Upper lobe of left lung (tissue), 6 donors: ENCODE measurements at regions not wholly inside any gene's neighbourhood (a gene's known extent, or its start where the extent isn't known, plus 50 kb on each side); places are given as distances from the start of the nearest gene placed in this dataset.

ENCODE experiments used
- ATAC-seq, 2 donors: fragments of 200-7000 bp; cut with Tn5 transposase; one replicate each; pipeline ENCODE4 v1.9.1; 2022; ENCODE audit warnings: mild to moderate bottlenecking in 2 of 2, moderate library complexity in 2 of 2; ENCODE audit not compliant: low FRiP score in 2 of 2
- DNase-seq, 2 donors: peaks; one replicate each; pipeline ENCODE4 v3.0.0-alpha.2; 2019 to 2020
- H3K27ac ChIP-seq, 4 donors: fragments of 200-600 bp; sonication (generic); one replicate each; pipeline ENCODE4 v1.5.1; 2016 to 2019
- H3K27me3 ChIP-seq, 4 donors: fragments of 200-600 bp; sonication (generic); one replicate each; pipeline ENCODE4 v1.5.1; 2017 to 2019
- H3K36me3 ChIP-seq, 4 donors: fragments of 200-600 bp; sonication (generic); one replicate each; pipeline ENCODE4 v1.5.1; 2016 to 2019
- H3K4me1 ChIP-seq, 4 donors: fragments of 200-600 bp; sonication (generic); one replicate each; pipeline ENCODE4 v1.5.1; 2018 to 2019
- H3K4me3 ChIP-seq, 4 donors: fragments of 200-600 bp; sonication (generic); one replicate each; pipeline ENCODE4 v1.5.1; 2017 to 2019; ENCODE audit warnings: mild to moderate bottlenecking in 2 of 4, moderate library complexity in 1 of 4
- H3K9me3 ChIP-seq, 4 donors: fragments of 200-600 bp; sonication (generic); one replicate each; pipeline ENCODE4 v1.5.1; 2018 to 2019
- EP300 ChIP-seq, 4 donors: sonication (generic); formaldehyde crosslinking; IDR thresholded peaks; one replicate each; pipeline ENCODE4 v1.5.1; 2017; ENCODE audit warnings: antibody characterized with exemption in 4 of 4, control low read depth in 2 of 4
- POLR2A ChIP-seq, 4 donors: fragments of 450-650 bp; IDR thresholded peaks; one replicate each; pipeline ENCODE4 v1.5.1; 2016 to 2017; ENCODE audit warnings: antibody characterized with exemption in 4 of 4, mild to moderate bottlenecking in 2 of 4
- POLR2AphosphoS5 ChIP-seq, 2 donors: sonication (generic); formaldehyde crosslinking; IDR thresholded peaks; one replicate each; pipeline ENCODE4 v1.5.1; 2017; ENCODE audit warnings: antibody characterized with exemption in 2 of 2
- WGBS, 2 donors: methylation state at CpG; one replicate each; pipeline ENCODE4 v1.1.5; 2017 to 2018; 5-methylcytosine and 5-hydroxymethylcytosine counted together
- TF ChIP-seq, protein P1 (sequence below), 6 experiments: fragments of 450-650 bp in 4 of 6; fragments of 200-600 bp in 2 of 6; sonication (generic) in 2 of 6; IDR thresholded peaks; one replicate each; pipeline ENCODE4 v1.5.1; 2016 to 2019; ENCODE audit warnings: antibody characterized with exemption in 6 of 6
- donor health status: DM: no; HTN: no; CAD: no; lungs with moderate emphysema.
- donor health status: DM: no; HTN: yes; CAD: no; lungs with severe emphysema.

DNA sequence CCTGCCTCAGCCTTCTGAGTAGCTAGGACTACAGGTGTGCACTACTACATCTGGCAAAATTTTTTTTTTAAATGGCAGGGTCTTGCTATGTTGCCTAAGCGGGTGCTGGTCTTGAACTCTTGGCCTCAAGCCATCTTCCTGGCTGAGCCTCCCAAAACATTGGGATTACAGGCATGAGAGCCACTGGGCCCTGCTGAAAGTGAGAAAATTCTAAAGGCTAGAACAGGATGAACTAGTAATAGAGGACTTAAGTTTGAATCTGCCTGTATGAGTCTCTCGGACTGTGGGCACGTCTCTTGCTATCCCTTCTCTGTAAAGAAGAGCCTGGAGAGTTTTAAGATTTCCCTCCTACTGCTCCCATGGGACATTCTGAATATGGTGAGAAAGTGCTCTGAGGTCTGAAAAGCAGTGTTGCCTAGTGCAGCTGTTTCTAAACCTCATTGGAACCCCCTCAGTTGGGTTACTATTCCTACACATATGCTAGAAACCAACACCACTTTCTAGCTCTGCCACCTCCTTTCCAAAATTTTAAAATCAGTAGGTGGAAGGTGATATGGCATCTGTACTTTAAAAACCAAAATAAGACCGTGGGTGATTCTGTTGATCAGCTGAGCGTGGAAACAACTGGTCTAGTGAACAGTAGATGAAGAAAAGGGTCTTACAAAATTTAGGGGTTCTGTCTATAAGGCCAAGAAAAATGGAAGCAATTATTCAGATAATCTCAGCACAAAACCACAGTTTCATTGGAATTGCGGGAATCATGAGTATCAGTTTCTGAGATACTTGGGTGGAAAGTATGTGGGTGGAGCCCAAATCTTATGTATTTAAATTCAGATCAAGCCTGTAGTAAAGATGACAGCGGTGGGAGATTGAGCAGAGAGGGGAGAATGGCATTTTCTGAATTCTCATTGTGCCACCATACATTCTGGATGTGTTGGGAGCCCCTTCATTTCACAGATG, 259.8 kb upstream of the CXCR4 start:
- Histone ChIP-seq H3K36me3 (no peaks in the 10 kb centered on the region), H3K4me3 (no peak overlapping the region), H3K27me3 (no peaks in the 10 kb centered on the region), H3K4me1 (peaks cover 0 to 8% (median 0%) of the 10 kb centered on the region in 4 donors), H3K27ac (no peak overlapping the region), H3K9me3 (no peaks in the 10 kb centered on the region)
- ATAC-seq (no peak), DNase-seq (no peak)
- WGBS, 2 donors: 89 to 95% methylated on average over 7 of the region's 7 CpGs
- TF ChIP-seq, protein P1, sequence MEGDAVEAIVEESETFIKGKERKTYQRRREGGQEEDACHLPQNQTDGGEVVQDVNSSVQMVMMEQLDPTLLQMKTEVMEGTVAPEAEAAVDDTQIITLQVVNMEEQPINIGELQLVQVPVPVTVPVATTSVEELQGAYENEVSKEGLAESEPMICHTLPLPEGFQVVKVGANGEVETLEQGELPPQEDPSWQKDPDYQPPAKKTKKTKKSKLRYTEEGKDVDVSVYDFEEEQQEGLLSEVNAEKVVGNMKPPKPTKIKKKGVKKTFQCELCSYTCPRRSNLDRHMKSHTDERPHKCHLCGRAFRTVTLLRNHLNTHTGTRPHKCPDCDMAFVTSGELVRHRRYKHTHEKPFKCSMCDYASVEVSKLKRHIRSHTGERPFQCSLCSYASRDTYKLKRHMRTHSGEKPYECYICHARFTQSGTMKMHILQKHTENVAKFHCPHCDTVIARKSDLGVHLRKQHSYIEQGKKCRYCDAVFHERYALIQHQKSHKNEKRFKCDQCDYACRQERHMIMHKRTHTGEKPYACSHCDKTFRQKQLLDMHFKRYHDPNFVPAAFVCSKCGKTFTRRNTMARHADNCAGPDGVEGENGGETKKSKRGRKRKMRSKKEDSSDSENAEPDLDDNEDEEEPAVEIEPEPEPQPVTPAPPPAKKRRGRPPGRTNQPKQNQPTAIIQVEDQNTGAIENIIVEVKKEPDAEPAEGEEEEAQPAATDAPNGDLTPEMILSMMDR (IDR thresholded peaks at IDR 0.05): no peak
- TF ChIP-seq EP300 (IDR thresholded peaks at IDR 0.05) (no peak), POLR2A (IDR thresholded peaks at IDR 0.05) (no peak)

DNA sequence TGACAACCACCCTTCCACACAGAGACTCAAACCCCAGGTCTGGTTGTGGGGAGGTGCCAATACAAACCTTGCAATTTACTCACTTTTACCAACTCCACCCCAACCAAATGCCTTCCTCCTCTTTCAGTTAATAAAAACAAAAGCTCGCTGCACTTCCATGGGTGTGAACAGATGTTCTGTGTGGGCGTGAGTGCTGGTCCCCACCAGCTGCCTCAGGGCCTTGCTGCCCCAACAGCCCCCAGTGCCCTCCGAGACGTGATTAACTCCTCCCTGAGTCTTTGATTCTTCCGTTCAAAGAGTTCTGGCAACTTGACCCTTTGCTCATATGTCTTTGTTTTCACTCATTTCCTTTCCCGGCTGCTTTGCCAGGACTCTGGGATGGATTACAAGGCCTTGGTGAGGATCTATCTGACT, 258.9 kb upstream of the CXCR4 start:
- 47 to 61% methylated on average over 6 of the region's 6 CpGs for WGBS, 2 donors
- Histone ChIP-seq H3K27me3 (no peaks in the 10 kb centered on the region), H3K9me3 (no peaks in the 10 kb centered on the region), H3K36me3 (no peaks in the 10 kb centered on the region), H3K4me1 (peaks cover 0 to 8% (median 0%) of the 10 kb centered on the region in 4 donors), H3K27ac (no peak overlapping the region), H3K4me3 (no peak overlapping the region)
- ATAC-seq: no peak
- TF ChIP-seq EP300 (IDR thresholded peaks at IDR 0.05) (no peak), POLR2AphosphoS5 (IDR thresholded peaks at IDR 0.05) (no peak), POLR2A (IDR thresholded peaks at IDR 0.05) (no peak)
- TF ChIP-seq, protein P1 (IDR thresholded peaks at IDR 0.05): no peak
- peak in 1 of 2 donors; percentile 5 for DNase-seq

DNA sequence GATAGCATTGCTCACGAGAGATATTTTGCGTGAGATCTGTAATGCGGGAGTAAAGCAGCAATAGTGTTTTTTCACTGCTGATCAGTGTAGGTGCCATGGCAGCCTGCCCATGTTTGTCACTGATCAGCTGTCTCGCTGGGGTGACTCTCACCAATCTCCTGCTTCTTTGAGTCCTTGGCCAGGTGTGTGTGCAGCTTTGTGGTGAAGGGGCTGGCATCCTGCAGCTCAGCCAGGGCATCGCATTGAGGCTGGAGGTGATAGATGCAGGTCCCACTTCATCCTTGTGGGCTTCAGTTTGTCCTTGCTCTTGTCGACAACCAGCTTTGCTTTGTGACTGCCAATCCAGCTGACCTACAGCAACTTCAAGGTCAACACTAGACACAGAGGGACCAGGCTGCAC, 258.3 kb upstream of the CXCR4 start:
- TF ChIP-seq, protein P1 (IDR thresholded peaks at IDR 0.05): no peak
- TF ChIP-seq POLR2AphosphoS5 (IDR thresholded peaks at IDR 0.05) (no peak), EP300 (IDR thresholded peaks at IDR 0.05) (no peak), POLR2A (IDR thresholded peaks at IDR 0.05) (no peak)
- no peaks in the 10 kb centered on the region for H3K9me3 ChIP-seq
- no peak for DNase-seq
- H3K27ac ChIP-seq: no peak overlapping the region
- 88 to 98% methylated on average over 6 of the region's 6 CpGs for WGBS, 2 donors
- H3K36me3 ChIP-seq: no peaks in the 10 kb centered on the region
- H3K27me3 ChIP-seq: no peaks in the 10 kb centered on the region
- ATAC-seq: no peak
- no peak overlapping the region for H3K4me3 ChIP-seq
- H3K4me1 ChIP-seq: peaks cover 0 to 8% (median 0%) of the 10 kb centered on the region in 4 donors

DNA sequence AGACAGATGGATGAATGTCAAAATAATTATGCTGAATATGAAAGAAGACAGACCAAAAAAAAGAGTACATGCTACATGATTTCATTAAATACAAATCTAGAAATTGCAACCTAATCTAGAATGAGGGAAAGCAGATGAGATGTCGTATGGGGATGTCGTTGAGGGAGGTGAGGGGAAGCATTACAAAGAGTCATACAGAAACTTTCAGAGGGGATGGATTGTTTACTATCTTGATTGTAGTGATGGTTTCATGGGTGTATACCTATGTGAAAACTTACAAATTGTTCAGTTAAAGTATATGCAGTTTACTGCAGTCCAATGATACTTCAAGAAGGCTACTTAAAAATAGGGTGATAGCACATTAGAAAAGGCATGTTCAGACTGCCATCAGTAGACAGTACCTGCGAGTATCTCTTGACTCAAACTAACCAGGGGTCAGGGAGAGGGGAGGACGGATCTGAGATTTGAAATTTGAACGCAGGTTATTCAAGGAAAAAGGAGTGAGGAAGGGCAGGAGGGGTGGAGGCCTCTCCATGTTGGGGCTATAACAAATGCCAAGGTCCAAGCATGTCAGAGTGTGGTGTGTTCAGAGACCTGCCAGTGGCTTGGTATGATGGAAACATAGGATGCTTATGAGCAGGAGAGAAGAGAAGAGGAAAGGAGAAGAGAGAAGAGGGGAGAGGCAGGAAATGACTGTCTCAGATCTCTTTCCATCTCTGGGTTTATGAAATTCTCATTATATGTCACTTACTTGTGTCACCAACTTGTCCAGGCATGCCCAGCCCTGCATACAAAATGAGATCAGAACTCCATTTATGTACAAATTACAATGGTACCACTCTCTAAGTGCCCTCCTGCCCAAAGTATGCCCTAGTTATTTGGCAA, 257.3 kb upstream of the CXCR4 start:
- no peak for DNase-seq
- H3K9me3 ChIP-seq: no peaks in the 10 kb centered on the region
- peaks cover 0 to 8% (median 0%) of the 10 kb centered on the region in 4 donors for H3K4me1 ChIP-seq
- TF ChIP-seq POLR2AphosphoS5 (IDR thresholded peaks at IDR 0.05) (no peak), EP300 (IDR thresholded peaks at IDR 0.05) (no peak), POLR2A (IDR thresholded peaks at IDR 0.05) (no peak)
- TF ChIP-seq, protein P1 (IDR thresholded peaks at IDR 0.05): no peak
- WGBS, 2 donors: 84 to 93% methylated on average over 5 of the region's 5 CpGs
- no peak overlapping the region for H3K4me3 ChIP-seq
- H3K36me3 ChIP-seq: no peaks in the 10 kb centered on the region
- ATAC-seq: no peak
- H3K27ac ChIP-seq: no peak overlapping the region
- H3K27me3 ChIP-seq: no peaks in the 10 kb centered on the region
